ENCODE measurements at regions not wholly inside any gene's neighbourhood (a gene's known extent, or its start where the extent isn't known, plus 50 kb on each side); places are given as distances from the start of the nearest gene placed in this dataset.

- TF ChIP-seq CTCF (IDR thresholded peaks at IDR 0.05), result no peak
- no peak for TF ChIP-seq POLR2A (IDR thresholded peaks at IDR 0.05)
These were observed 344.3 kb downstream of the BCOR start for GRCh38 chrX:39753293-39753996.
